Neural crest cell (in vitro differentiated cells): ENCODE measurements at regions not wholly inside any gene's neighbourhood (a gene's known extent, or its start where the extent isn't known, plus 50 kb on each side); places are given as distances from the start of the nearest gene placed in this dataset.

Experiments
- DNase-seq: peaks from one replicate; pipeline ENCODE4 v3.0.0; 2021; ENCODE audit warnings: low read depth, mixed read lengths, low spot score
- H3K27ac Mint-ChIP-seq: one replicate; pipeline ENCODE4 v1.8.0; 2021; ENCODE audit warnings: mild to moderate bottlenecking, mixed read lengths; ENCODE audit not compliant: unreplicated experiment
- H3K27me3 Mint-ChIP-seq: 2 replicates; pipeline ENCODE4 v1.8.0; 2021; ENCODE audit warnings: low read depth, mild to moderate bottlenecking, mixed read lengths
- H3K36me3 Mint-ChIP-seq: 2 replicates; pipeline ENCODE4 v1.8.0; 2021; ENCODE audit warnings: low read depth, mild to moderate bottlenecking, mixed read lengths
- H3K4me1 Mint-ChIP-seq: 2 replicates; pipeline ENCODE4 v1.8.0; 2021; ENCODE audit warnings: mixed read lengths
- H3K4me3 Mint-ChIP-seq: one replicate; pipeline ENCODE4 v1.8.0; 2021; ENCODE audit warnings: mild to moderate bottlenecking, mixed read lengths
- H3K9me3 Mint-ChIP-seq: 2 replicates; pipeline ENCODE4 v1.8.0; 2021; ENCODE audit warnings: mixed read lengths
- CTCF ChIP-seq: fragments of 200-600 bp; sonication (generic); conservative IDR thresholded peaks from 2 replicates; pipeline ENCODE4 v1.5.0; 2021; ENCODE audit warnings: antibody characterized with exemption, mild to moderate bottlenecking

GRCh38 chr6:95489185-95489863, 88.0 kb upstream of the MANEA start:
- no peak for DNase-seq
- H3K36me3 Mint-ChIP-seq = no peaks in the 10 kb centered on the region
- no peaks in the 10 kb centered on the region for H3K4me1 Mint-ChIP-seq
- no peaks in the 10 kb centered on the region for H3K27me3 Mint-ChIP-seq
- no peak overlapping the region for H3K4me3 Mint-ChIP-seq
- no peak overlapping the region for H3K27ac Mint-ChIP-seq
- TF ChIP-seq CTCF = no peak
- H3K9me3 Mint-ChIP-seq = no peaks in the 10 kb centered on the region

GRCh38 chr6:95496769-95497426, 80.4 kb upstream of the MANEA start:
- no peaks in the 10 kb centered on the region for H3K27me3 Mint-ChIP-seq
- peaks cover 6% of the 10 kb centered on the region for H3K9me3 Mint-ChIP-seq
- H3K36me3 Mint-ChIP-seq = peaks cover 4% of the 10 kb centered on the region

GRCh38 chr6:95501032-95501904, 76.1 kb upstream of the MANEA start:
- no peak for DNase-seq
- TF ChIP-seq CTCF = no peak
- Mint-ChIP-seq H3K27ac (no peak overlapping the region), H3K36me3 (peaks cover 4% of the 10 kb centered on the region), H3K9me3 (peaks cover 8% of the 10 kb centered on the region), H3K4me1 (no peaks in the 10 kb centered on the region), H3K27me3 (no peaks in the 10 kb centered on the region), H3K4me3 (no peak overlapping the region)

More at GRCh38 chr6:95496769-95497426, 80.4 kb upstream of the MANEA start:
- Mint-ChIP-seq H3K4me3 (no peak overlapping the region), H3K4me1 (no peaks in the 10 kb centered on the region), H3K27ac (no peak overlapping the region)
- TF ChIP-seq CTCF = no peak
- no peak for DNase-seq

- no peak for TF ChIP-seq CTCF
- H3K9me3 Mint-ChIP-seq = peaks cover 5% of the 10 kb centered on the region
- H3K27me3 Mint-ChIP-seq = no peaks in the 10 kb centered on the region
- no peak overlapping the region for H3K27ac Mint-ChIP-seq
- no peaks in the 10 kb centered on the region for H3K36me3 Mint-ChIP-seq
- H3K4me3 Mint-ChIP-seq = no peak overlapping the region
- no peaks in the 10 kb centered on the region for H3K4me1 Mint-ChIP-seq
- no peak for DNase-seq
Observed at GRCh38 chr6:95503568-95503967, 73.8 kb upstream of the MANEA start.

GRCh38 chr6:95511404-95511803, 65.9 kb upstream of the MANEA start:
- H3K27me3 Mint-ChIP-seq = no peaks in the 10 kb centered on the region
- DNase-seq = no peak
- H3K4me1 Mint-ChIP-seq = no peaks in the 10 kb centered on the region
- no peaks in the 10 kb centered on the region for H3K36me3 Mint-ChIP-seq
- H3K4me3 Mint-ChIP-seq = no peak overlapping the region
- H3K9me3 Mint-ChIP-seq = no peaks in the 10 kb centered on the region
- no peak for TF ChIP-seq CTCF
- no peak overlapping the region for H3K27ac Mint-ChIP-seq
